Stomach smooth muscle (tissue), 2 donors: ENCODE measurements at regions not wholly inside any gene's neighbourhood (a gene's known extent, or its start where the extent isn't known, plus 50 kb on each side); places are given as distances from the start of the nearest gene placed in this dataset.
"Not testable (repeated sequence)": the region's sequence is repeated elsewhere in the genome, so short reads cannot be mapped to it uniquely, and the experiment has no call there.

Source experiments
- H3K27ac ChIP-seq: one replicate; pipeline ENCODE4 v1.7.0; 2013; ENCODE audit warnings: mild to moderate bottlenecking, low read length, inconsistent platforms
- H3K27me3 ChIP-seq, 2 donors: one replicate each; pipeline ENCODE4 v1.7.0; 2013; ENCODE audit warnings: low read length in 2 of 2; ENCODE audit not compliant: insufficient read depth in 2 of 2, control insufficient read depth in 1 of 2
- H3K36me3 ChIP-seq, 2 donors: one replicate each; pipeline ENCODE4 v1.7.0; 2013; ENCODE audit warnings: low read length in 2 of 2; ENCODE audit not compliant: control insufficient read depth in 2 of 2, insufficient read depth in 2 of 2
- H3K4me1 ChIP-seq: one replicate; pipeline ENCODE4 v1.7.0; 2013; ENCODE audit warnings: low read length; ENCODE audit not compliant: control insufficient read depth, insufficient read depth
- H3K4me3 ChIP-seq, 2 donors: one replicate each; pipeline ENCODE4 v1.7.0; 2013; ENCODE audit warnings: low read length in 2 of 2
- H3K9ac ChIP-seq, 2 donors: one replicate each; pipeline ENCODE4 v1.7.0; 2013; ENCODE audit warnings: low read length in 2 of 2, mild to moderate bottlenecking in 1 of 2
- H3K9me3 ChIP-seq, 2 donors: one replicate each; pipeline ENCODE4 v1.7.0; 2013; ENCODE audit warnings: low read length in 2 of 2; ENCODE audit not compliant: control insufficient read depth in 2 of 2
- donor health status: healthy.
- donor health status: Pancreatic carcinoma.

- Histone ChIP-seq H3K27me3 (no peaks in the 10 kb centered on the region), H3K4me1 (no peaks in the 10 kb centered on the region), H3K36me3 (no peaks in the 10 kb centered on the region), H3K9ac (no peak overlapping the region), H3K9me3 (no peaks in the 10 kb centered on the region), H3K27ac (no peak overlapping the region), H3K4me3 (no peak overlapping the region)
These were observed 1120.0 kb downstream of the SORCS1 start for GRCh38 chr10:106044503-106044902.

- Histone ChIP-seq H3K4me1 (no peaks in the 10 kb centered on the region), H3K27ac (no peak overlapping the region), H3K9ac (no peak overlapping the region), H3K9me3 (no peaks in the 10 kb centered on the region), H3K4me3 (no peak overlapping the region), H3K27me3 (no peaks in the 10 kb centered on the region), H3K36me3 (no peaks in the 10 kb centered on the region)
These were observed 1120.6 kb downstream of the SORCS1 start for GRCh38 chr10:106043863-106044262.

GRCh38 chr10:106038246-106038645, 1126.3 kb downstream of the SORCS1 start:
- H3K36me3 ChIP-seq: no peaks in the 10 kb centered on the region
- H3K4me3 ChIP-seq: no peak overlapping the region
- H3K27ac ChIP-seq: no peak overlapping the region
- H3K9ac ChIP-seq: no peak overlapping the region
- H3K4me1 ChIP-seq: no peaks in the 10 kb centered on the region
- H3K9me3 ChIP-seq: no peaks in the 10 kb centered on the region
- H3K27me3 ChIP-seq: no peaks in the 10 kb centered on the region

- Histone ChIP-seq H3K9ac (no peak overlapping the region), H3K36me3 (no peaks in the 10 kb centered on the region), H3K9me3 (no peaks in the 10 kb centered on the region), H3K4me3 (no peak overlapping the region), H3K27ac (no peak overlapping the region), H3K4me1 (no peaks in the 10 kb centered on the region), H3K27me3 (no peaks in the 10 kb centered on the region)
These were observed 1131.4 kb downstream of the SORCS1 start for GRCh38 chr10:106033065-106033464.

- H3K4me1 ChIP-seq: no peaks in the 10 kb centered on the region
- H3K36me3 ChIP-seq: no peaks in the 10 kb centered on the region
- no peaks in the 10 kb centered on the region for H3K27me3 ChIP-seq
- H3K9ac ChIP-seq: no peak overlapping the region
- no peak overlapping the region for H3K4me3 ChIP-seq
- H3K9me3 ChIP-seq: no peaks in the 10 kb centered on the region
- no peak overlapping the region for H3K27ac ChIP-seq
These were observed 1132.0 kb downstream of the SORCS1 start for GRCh38 chr10:106032450-106033002.

- Histone ChIP-seq H3K9ac (no peak overlapping the region), H3K9me3 (no peaks in the 10 kb centered on the region), H3K27me3 (no peaks in the 10 kb centered on the region), H3K4me1 (no peaks in the 10 kb centered on the region), H3K4me3 (no peak overlapping the region), H3K36me3 (no peaks in the 10 kb centered on the region), H3K27ac (no peak overlapping the region)
These were observed 1137.3 kb downstream of the SORCS1 start for GRCh38 chr10:106027240-106027639.

- H3K4me1 ChIP-seq: no peaks in the 10 kb centered on the region
- no peaks in the 10 kb centered on the region for H3K36me3 ChIP-seq
- H3K27me3 ChIP-seq: no peaks in the 10 kb centered on the region
- no peak overlapping the region for H3K4me3 ChIP-seq
- no peak overlapping the region for H3K27ac ChIP-seq
- no peaks in the 10 kb centered on the region for H3K9me3 ChIP-seq
- H3K9ac ChIP-seq: no peak overlapping the region
These were observed 1139.2 kb downstream of the SORCS1 start for GRCh38 chr10:106025208-106025811.

- Histone ChIP-seq H3K36me3 (no peaks in the 10 kb centered on the region), H3K9me3 (no peaks in the 10 kb centered on the region), H3K27ac (no peak overlapping the region), H3K27me3 (no peaks in the 10 kb centered on the region), H3K4me1 (no peaks in the 10 kb centered on the region), H3K4me3 (no peak overlapping the region), H3K9ac (no peak overlapping the region)
These were observed 1141.2 kb downstream of the SORCS1 start for GRCh38 chr10:106023329-106023728.

- H3K27me3 ChIP-seq, H3K9ac ChIP-seq, H3K9me3 ChIP-seq, H3K4me1 ChIP-seq, H3K4me3 ChIP-seq, H3K27ac ChIP-seq, H3K36me3 ChIP-seq: not testable (repeated sequence)
These were observed 1144.9 kb downstream of the SORCS1 start for GRCh38 chr10:106019559-106019958.

GRCh38 chr10:106015369-106016199, 1148.9 kb downstream of the SORCS1 start:
- not testable (repeated sequence) for H3K36me3 ChIP-seq, H3K9me3 ChIP-seq, H3K4me3 ChIP-seq, H3K4me1 ChIP-seq, H3K27me3 ChIP-seq, H3K9ac ChIP-seq, H3K27ac ChIP-seq

GRCh38 chr10:106011250-106011649, 1153.3 kb downstream of the SORCS1 start:
- Histone ChIP-seq H3K27ac (no peak overlapping the region), H3K9ac (no peak overlapping the region), H3K4me3 (no peak overlapping the region), H3K27me3 (peaks cover 0 to 2% of the 10 kb centered on the region in 2 donors), H3K4me1 (no peaks in the 10 kb centered on the region), H3K9me3 (peaks cover 5 to 6% of the 10 kb centered on the region in 2 donors), H3K36me3 (no peaks in the 10 kb centered on the region)
